ENCODE measurements at regions not wholly inside any gene's neighbourhood (a gene's known extent, or its start where the extent isn't known, plus 50 kb on each side); places are given as distances from the start of the nearest gene placed in this dataset.

DNA sequence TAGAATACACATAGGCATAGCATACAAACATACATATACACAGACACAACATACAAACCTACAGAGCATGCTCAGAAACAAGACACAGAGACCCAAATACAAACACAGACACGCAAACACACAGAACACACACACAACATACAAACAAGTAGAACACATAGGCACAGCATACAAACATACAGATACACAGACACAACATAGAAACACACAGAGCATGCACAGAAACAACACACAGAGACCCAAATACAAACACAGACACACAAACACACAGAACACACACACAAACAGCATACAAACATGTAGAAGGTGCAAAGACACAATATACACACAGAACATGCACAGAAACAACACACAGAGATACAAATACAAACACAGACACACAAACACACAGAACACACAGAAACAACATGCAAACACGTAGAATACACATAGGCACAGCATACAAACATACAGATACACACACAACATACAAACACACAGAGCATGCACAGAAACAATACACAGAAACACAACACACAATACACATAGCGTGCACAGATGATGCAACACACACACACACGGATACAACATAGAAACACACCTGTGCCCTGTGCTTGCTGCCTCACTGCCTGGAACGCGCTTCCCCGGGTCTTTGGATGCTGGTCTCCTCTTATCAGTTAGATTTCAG, 469.0 kb upstream of the CDH4 start:
- Histone ChIP-seq H3K79me2 (ENCODE audit: insufficient read depth, low read length) (no peaks in the 10 kb centered on the region), H4K20me1 (ENCODE audit: low read depth, low read length) (no peaks in the 10 kb centered on the region), H3K4me2 (ENCODE audit: low read depth, low read length, poor library complexity, severe bottlenecking) (no peak overlapping the region), H3K9me2 (replicated peaks; ENCODE audit: insufficient read depth, low read length) (no peaks in the 10 kb centered on the region), H3K27ac (ENCODE audit: low read depth, low read length) (no peak overlapping the region), H3K36me3 (ENCODE audit: low read length) (no peaks in the 10 kb centered on the region), H2AFZ (ENCODE audit: low read depth, low read length, severe bottlenecking) (no peak overlapping the region), H3K27me3 (ENCODE audit: low read length) (no peaks in the 10 kb centered on the region), H3K4me3 (ENCODE audit: insufficient read depth, low read length, poor library complexity, severe bottlenecking) (no peak overlapping the region), H3F3A (ENCODE audit: insufficient read depth) (no peaks in the 10 kb centered on the region), H3K9me3 (ENCODE audit: insufficient read depth, low read length) (no peaks in the 10 kb centered on the region), H3K9ac (ENCODE audit: low read length) (no peak overlapping the region)
- no peak for TF ChIP-seq EZH2phosphoT487 (conservative IDR thresholded peaks at IDR 0.05; ENCODE audit: low read length)
- TF ChIP-seq, protein P1, sequence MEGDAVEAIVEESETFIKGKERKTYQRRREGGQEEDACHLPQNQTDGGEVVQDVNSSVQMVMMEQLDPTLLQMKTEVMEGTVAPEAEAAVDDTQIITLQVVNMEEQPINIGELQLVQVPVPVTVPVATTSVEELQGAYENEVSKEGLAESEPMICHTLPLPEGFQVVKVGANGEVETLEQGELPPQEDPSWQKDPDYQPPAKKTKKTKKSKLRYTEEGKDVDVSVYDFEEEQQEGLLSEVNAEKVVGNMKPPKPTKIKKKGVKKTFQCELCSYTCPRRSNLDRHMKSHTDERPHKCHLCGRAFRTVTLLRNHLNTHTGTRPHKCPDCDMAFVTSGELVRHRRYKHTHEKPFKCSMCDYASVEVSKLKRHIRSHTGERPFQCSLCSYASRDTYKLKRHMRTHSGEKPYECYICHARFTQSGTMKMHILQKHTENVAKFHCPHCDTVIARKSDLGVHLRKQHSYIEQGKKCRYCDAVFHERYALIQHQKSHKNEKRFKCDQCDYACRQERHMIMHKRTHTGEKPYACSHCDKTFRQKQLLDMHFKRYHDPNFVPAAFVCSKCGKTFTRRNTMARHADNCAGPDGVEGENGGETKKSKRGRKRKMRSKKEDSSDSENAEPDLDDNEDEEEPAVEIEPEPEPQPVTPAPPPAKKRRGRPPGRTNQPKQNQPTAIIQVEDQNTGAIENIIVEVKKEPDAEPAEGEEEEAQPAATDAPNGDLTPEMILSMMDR (IDR thresholded peaks at IDR 0.05; ENCODE audit: insufficient read depth, low read length, poor library complexity, severe bottlenecking), result no peak

DNA sequence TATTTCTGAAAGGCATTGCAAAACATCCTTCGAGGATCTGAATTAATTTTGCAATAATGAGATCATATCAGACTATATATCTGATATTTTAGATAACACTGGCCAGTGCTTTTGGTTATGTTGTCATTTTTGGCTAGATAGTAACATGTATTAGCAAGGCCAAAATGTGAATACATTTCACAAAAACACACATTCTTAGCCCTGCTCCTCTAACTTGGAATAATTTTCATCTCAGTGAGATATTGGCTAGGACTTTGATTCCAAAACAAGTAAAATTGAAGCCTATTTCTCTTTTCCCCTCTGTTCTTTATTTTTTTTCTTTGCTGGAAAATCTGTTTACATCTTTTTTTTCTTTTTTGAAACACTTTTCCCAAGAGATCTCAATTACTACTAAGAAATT, 466.8 kb upstream of the CDH4 start:
- Histone ChIP-seq H3K4me2 (ENCODE audit: low read depth, low read length, poor library complexity, severe bottlenecking) (no peak overlapping the region), H2AFZ (ENCODE audit: low read depth, low read length, severe bottlenecking) (no peak overlapping the region), H3K4me3 (ENCODE audit: insufficient read depth, low read length, poor library complexity, severe bottlenecking) (no peak overlapping the region), H3K79me2 (ENCODE audit: insufficient read depth, low read length) (no peaks in the 10 kb centered on the region), H3K9me2 (replicated peaks; ENCODE audit: insufficient read depth, low read length) (no peaks in the 10 kb centered on the region), H3F3A (ENCODE audit: insufficient read depth) (no peaks in the 10 kb centered on the region), H3K27ac (ENCODE audit: low read depth, low read length) (no peak overlapping the region), H4K20me1 (ENCODE audit: low read depth, low read length) (no peaks in the 10 kb centered on the region), H3K9me3 (ENCODE audit: insufficient read depth, low read length) (no peaks in the 10 kb centered on the region), H3K9ac (ENCODE audit: low read length) (no peak overlapping the region), H3K27me3 (ENCODE audit: low read length) (no peaks in the 10 kb centered on the region), H3K36me3 (ENCODE audit: low read length) (no peaks in the 10 kb centered on the region)
- TF ChIP-seq, protein P1 (IDR thresholded peaks at IDR 0.05; ENCODE audit: insufficient read depth, low read length, poor library complexity, severe bottlenecking), result no peak
- TF ChIP-seq EZH2phosphoT487 (conservative IDR thresholded peaks at IDR 0.05; ENCODE audit: low read length), result no peak

- TF ChIP-seq EZH2phosphoT487 (conservative IDR thresholded peaks at IDR 0.05; ENCODE audit: low read length), result no peak
- TF ChIP-seq, protein P1 (IDR thresholded peaks at IDR 0.05; ENCODE audit: insufficient read depth, low read length, poor library complexity, severe bottlenecking), result no peak
- Histone ChIP-seq H3K27me3 (ENCODE audit: low read length) (no peaks in the 10 kb centered on the region), H3K9me2 (replicated peaks; ENCODE audit: insufficient read depth, low read length) (no peaks in the 10 kb centered on the region), H3K36me3 (ENCODE audit: low read length) (no peaks in the 10 kb centered on the region), H3K4me3 (ENCODE audit: insufficient read depth, low read length, poor library complexity, severe bottlenecking) (no peak overlapping the region), H3K27ac (ENCODE audit: low read depth, low read length) (no peak overlapping the region), H3K9me3 (ENCODE audit: insufficient read depth, low read length) (no peaks in the 10 kb centered on the region), H3K4me2 (ENCODE audit: low read depth, low read length, poor library complexity, severe bottlenecking) (no peak overlapping the region), H3K79me2 (ENCODE audit: insufficient read depth, low read length) (no peaks in the 10 kb centered on the region), H2AFZ (ENCODE audit: low read depth, low read length, severe bottlenecking) (no peak overlapping the region), H4K20me1 (ENCODE audit: low read depth, low read length) (no peaks in the 10 kb centered on the region), H3K9ac (ENCODE audit: low read length) (no peak overlapping the region), H3F3A (ENCODE audit: insufficient read depth) (no peaks in the 10 kb centered on the region)
Measured at GRCh38 chr20:60785785-60786184, 466.3 kb upstream of the CDH4 start.
